ENCODE measurements at regions not wholly inside any gene's neighbourhood (a gene's known extent, or its start where the extent isn't known, plus 50 kb on each side); places are given as distances from the start of the nearest gene placed in this dataset.
A peak's percentile ranks its signal among the peaks of the same experiment; 100 is the strongest.

GRCh38 chr6:121657972-121658371 lies 222.5 kb downstream of the GJA1 start:
- no peak for TF ChIP-seq CTCF (IDR thresholded peaks at IDR 0.05)
- intact Hi-C loops (cut with DNase I): no loop called here

GRCh38 chr6:121660277-121660676 lies 224.8 kb downstream of the GJA1 start:
- ATAC-seq: no peak
- no peak for TF ChIP-seq CTCF (IDR thresholded peaks at IDR 0.05)
- H3K27ac ChIP-seq: no peak overlapping the region
- H3K4me3 ChIP-seq: no peak overlapping the region
- DNase-seq: no peak
- no peaks in the 10 kb centered on the region for H3K27me3 ChIP-seq
- intact Hi-C loops (cut with DNase I): no loop called here
- no peaks in the 10 kb centered on the region for H3K36me3 ChIP-seq
- H3K4me1 ChIP-seq: no peaks in the 10 kb centered on the region
- no peaks in the 10 kb centered on the region for H3K9me3 ChIP-seq

More at GRCh38 chr6:121657972-121658371, 222.5 kb downstream of the GJA1 start:
- Histone ChIP-seq H3K4me1 (peaks cover 0 to 5% of the 10 kb centered on the region in 2 donors), H3K9me3 (no peaks in the 10 kb centered on the region), H3K36me3 (no peaks in the 10 kb centered on the region), H3K4me3 (no peak overlapping the region), H3K27me3 (no peaks in the 10 kb centered on the region), H3K27ac (no peak overlapping the region)
- DNase-seq (no peak), ATAC-seq (no peak)

- peaks cover 0 to 5% of the 10 kb centered on the region in 2 donors for H3K4me1 ChIP-seq
- no peak for DNase-seq
- TF ChIP-seq CTCF (IDR thresholded peaks at IDR 0.05): no peak
- H3K36me3 ChIP-seq: no peaks in the 10 kb centered on the region
- no peak overlapping the region for H3K4me3 ChIP-seq
- H3K9me3 ChIP-seq: no peaks in the 10 kb centered on the region
- intact Hi-C loops (cut with DNase I): no loop called here
- H3K27ac ChIP-seq: no peak overlapping the region
- ATAC-seq: no peak
- no peaks in the 10 kb centered on the region for H3K27me3 ChIP-seq
These were observed 227.9 kb downstream of the GJA1 start for GRCh38 chr6:121663292-121663810.

GRCh38 chr6:121664158-121664557 lies 228.7 kb downstream of the GJA1 start:
- intact Hi-C loops (cut with DNase I): no loop called here

GRCh38 chr6:121666814-121667213 lies 231.4 kb downstream of the GJA1 start:
- no peak for TF ChIP-seq CTCF (IDR thresholded peaks at IDR 0.05)
- Histone ChIP-seq H3K4me3 (no peak overlapping the region), H3K27me3 (no peaks in the 10 kb centered on the region), H3K9me3 (no peaks in the 10 kb centered on the region), H3K36me3 (no peaks in the 10 kb centered on the region), H3K27ac (no peak overlapping the region), H3K4me1 (peaks cover 0 to 5% of the 10 kb centered on the region in 2 donors)
- peak; percentile 84 for ATAC-seq
- DNase-seq: no peak
- intact Hi-C loops (cut with DNase I): no loop called here

More at GRCh38 chr6:121664158-121664557, 228.7 kb downstream of the GJA1 start:
- Histone ChIP-seq H3K9me3 (no peaks in the 10 kb centered on the region), H3K27ac (no peak overlapping the region), H3K36me3 (no peaks in the 10 kb centered on the region), H3K4me3 (no peak overlapping the region), H3K27me3 (no peaks in the 10 kb centered on the region), H3K4me1 (peaks cover 0 to 5% of the 10 kb centered on the region in 2 donors)
- TF ChIP-seq CTCF (IDR thresholded peaks at IDR 0.05): no peak
- DNase-seq (no peak), ATAC-seq (no peak)

Data from left lung (tissue), 4 donors.